Endothelial cell of umbilical vein (primary cell): ENCODE measurements at regions not wholly inside any gene's neighbourhood (a gene's known extent, or its start where the extent isn't known, plus 50 kb on each side); places are given as distances from the start of the nearest gene placed in this dataset.

ENCODE experiments used
- CTCF ChIP-seq, 2 donors: IDR thresholded peaks; 1 replicate in 1 of 2; 2 replicates in 1 of 2; pipeline ENCODE4 v1.5.1; 2011; ENCODE audit warnings: low read length in 2 of 2, mild to moderate bottlenecking in 2 of 2, moderate library complexity in 2 of 2, control low read depth in 1 of 2, inconsistent platforms in 1 of 2, low read depth in 1 of 2; ENCODE audit not compliant: insufficient read depth in 1 of 2; ENCODE audit errors: extremely low read depth in 1 of 2
- EZH2 ChIP-seq: IDR thresholded peaks from 2 replicates; pipeline ENCODE4 v1.6.1; 2012; ENCODE audit warnings: borderline replicate concordance, low read depth, mild to moderate bottlenecking, moderate library complexity, low read length, inconsistent platforms; ENCODE audit not compliant: severe bottlenecking
- GATA2 ChIP-seq: IDR thresholded peaks from 2 replicates; pipeline ENCODE4 v1.7.0; 2011; ENCODE audit warnings: low read depth, mild to moderate bottlenecking, moderate library complexity, mixed read lengths, low read length; ENCODE audit not compliant: insufficient read length, insufficient read depth
- JUN ChIP-seq: IDR thresholded peaks from 2 replicates; pipeline ENCODE4 v1.6.1; 2011; ENCODE audit warnings: borderline replicate concordance, low read depth; ENCODE audit not compliant: insufficient read length, insufficient read depth
- MAX ChIP-seq: IDR thresholded peaks from 2 replicates; pipeline ENCODE4 v1.6.1; 2011; ENCODE audit not compliant: insufficient read depth, insufficient read length
- POLR2A ChIP-seq: IDR thresholded peaks from 2 replicates; pipeline ENCODE4 v1.6.1; 2012; ENCODE audit warnings: low read depth, mild to moderate bottlenecking, control low read depth, low read length
- POLR2AphosphoS5 ChIP-seq: IDR thresholded peaks from 2 replicates; pipeline ENCODE4 v1.6.1; 2012; ENCODE audit warnings: low read depth, mild to moderate bottlenecking, control low read depth, low read length, moderate library complexity; ENCODE audit not compliant: insufficient read depth

- TF ChIP-seq CTCF (IDR thresholded peaks at IDR 0.05; ENCODE audit: extremely low read depth in 1 of 2, insufficient read depth in 1 of 2, low read depth in 1 of 2, low read length in 2 of 2) (no peak), JUN (no peak), EZH2 (no peak), MAX (no peak), POLR2A (no peak), POLR2AphosphoS5 (no peak), GATA2 (no peak)
Observed at GRCh38 chr14:47744155-47744554, 68.8 kb upstream of the MDGA2 start.
